ENCODE measurements at regions not wholly inside any gene's neighbourhood (a gene's known extent, or its start where the extent isn't known, plus 50 kb on each side); places are given as distances from the start of the nearest gene placed in this dataset.

- TF ChIP-seq ZBTB44 (tag by site-specific recombination; IDR thresholded peaks at IDR 0.05): no peak
Observed at GRCh38 chr12:42945927-42946326, 356.4 kb upstream of the PRICKLE1 start (continued).

- TF ChIP-seq ZNF140 (tag by site-specific recombination; IDR thresholded peaks at IDR 0.05): no peak
- no peak for TF ChIP-seq FEZF1 (tag by site-specific recombination; IDR thresholded peaks at IDR 0.05)
- no peak for TF ChIP-seq SETDB1 (IDR thresholded peaks at IDR 0.05; ENCODE audit: insufficient read length, low read length)
- TF ChIP-seq ZBTB26 (tag by site-specific recombination; optimal IDR thresholded peaks at IDR 0.05): no peak
- no peak for TF ChIP-seq ZBTB44 (tag by site-specific recombination; IDR thresholded peaks at IDR 0.05)
- no peak for TF ChIP-seq ZNF184 (tag by site-specific recombination; IDR thresholded peaks at IDR 0.05)
- TF ChIP-seq ZNF707 (tag by site-specific recombination; IDR thresholded peaks at IDR 0.05): no peak
- no peak for TF ChIP-seq ZBTB20 (tag by site-specific recombination; IDR thresholded peaks at IDR 0.05)
- no peak for TF ChIP-seq ZNF610 (tag by site-specific recombination; IDR thresholded peaks at IDR 0.05; ENCODE audit: borderline replicate concordance)
- no peak for TF ChIP-seq ZNF555 (tag by site-specific recombination; conservative IDR thresholded peaks at IDR 0.05)
- no peak for TF ChIP-seq ZNF501 (tag by site-specific recombination; IDR thresholded peaks at IDR 0.05)
- TF ChIP-seq ZNF843 (tag by site-specific recombination; IDR thresholded peaks at IDR 0.05): no peak
- TF ChIP-seq ZNF266 (tag by site-specific recombination; IDR thresholded peaks at IDR 0.05; ENCODE audit: low read depth): no peak
- TF ChIP-seq ZBTB7A (tag by site-specific recombination; IDR thresholded peaks at IDR 0.05; ENCODE audit: low read depth): no peak
- TF ChIP-seq SP2 (tag by site-specific recombination; IDR thresholded peaks at IDR 0.05): no peak
- TF ChIP-seq IKZF3 (tag by site-specific recombination; IDR thresholded peaks at IDR 0.05): no peak
- TF ChIP-seq ZIC2 (tag by site-specific recombination; IDR thresholded peaks at IDR 0.05): no peak
- Histone ChIP-seq H3K9me3 (ENCODE audit: control insufficient read depth, insufficient read depth, low read depth, low read length) (no peaks in the 10 kb centered on the region; the same call in 1 of the 2 replicates), H3K4me1 (ENCODE audit: control insufficient read depth, insufficient read depth, low read length) (no peaks in the 10 kb centered on the region), H3K27ac (ENCODE audit: extremely low read depth, low read depth, low read length) (no peak overlapping the region), H3K4me3 (ENCODE audit: low read depth, low read length) (no peak overlapping the region), H3K36me3 (ENCODE audit: control insufficient read depth in 2 of 2, insufficient read depth in 1 of 2, low read length in 2 of 2) (no peaks in the 10 kb centered on the region)
- CTCF ChIA-PET: no interaction called here
- POLR2A ChIA-PET: no interaction called here
Observed at GRCh38 chr12:42944516-42944915, 355.0 kb upstream of the PRICKLE1 start.

GRCh38 chr12:42936991-42937390 is 347.4 kb upstream of the PRICKLE1 start:
- Histone ChIP-seq H3K36me3 (ENCODE audit: control insufficient read depth in 2 of 2, insufficient read depth in 1 of 2, low read length in 2 of 2) (no peaks in the 10 kb centered on the region), H3K4me3 (ENCODE audit: low read depth, low read length) (no peak overlapping the region), H3K27ac (ENCODE audit: extremely low read depth, low read depth, low read length) (no peak overlapping the region), H3K9me3 (ENCODE audit: control insufficient read depth, insufficient read depth, low read depth, low read length) (no peaks in the 10 kb centered on the region), H3K4me1 (ENCODE audit: control insufficient read depth, insufficient read depth, low read length) (peaks cover 8% of the 10 kb centered on the region)
- POLR2A ChIA-PET: no interaction called here
- CTCF ChIA-PET: no interaction called here
- TF ChIP-seq TCF7L2 (IDR thresholded peaks at IDR 0.05; ENCODE audit: borderline replicate concordance, low read depth, low read length) (no peak), ZNF514 (tag by site-specific recombination; IDR thresholded peaks at IDR 0.05) (no peak), ZNF768 (tag by site-specific recombination; IDR thresholded peaks at IDR 0.05) (no peak), IKZF3 (tag by site-specific recombination; IDR thresholded peaks at IDR 0.05) (no peak), ZNF391 (tag by site-specific recombination; IDR thresholded peaks at IDR 0.05; ENCODE audit: borderline replicate concordance, low read depth) (no peak), KLF17 (tag by site-specific recombination; IDR thresholded peaks at IDR 0.05) (no peak)
